Endothelial cell of hepatic sinusoid (primary cell): ENCODE measurements at regions not wholly inside any gene's neighbourhood (a gene's known extent, or its start where the extent isn't known, plus 50 kb on each side); places are given as distances from the start of the nearest gene placed in this dataset.

Experiments
- in situ Hi-C: cut with HindIII; loops from 2 replicates; pipeline ENCODE4 v1.10.0; 2017; ENCODE audit warnings: low sequenced_read_pairs

GRCh38 chr4:136342666-136343065 lies 1189.6 kb downstream of the PCDH18 start:
- in situ Hi-C loops, result no loop called here

- in situ Hi-C loops, result no loop called here
Measured at GRCh38 chr4:136337216-136337615, 1195.1 kb downstream of the PCDH18 start.

GRCh38 chr4:136336479-136336878 lies 1195.8 kb downstream of the PCDH18 start:
- in situ Hi-C loops, result no loop called here

GRCh38 chr4:136329042-136329662 lies 1203.1 kb downstream of the PCDH18 start:
- in situ Hi-C loops, result no loop called here

- in situ Hi-C loops, result no loop called here
Measured at GRCh38 chr4:136328131-136328530, 1204.2 kb downstream of the PCDH18 start.

- in situ Hi-C loops, result no loop called here
Measured at GRCh38 chr4:136320465-136320813, 1211.9 kb downstream of the PCDH18 start.

GRCh38 chr4:136319789-136320464 lies 1212.4 kb downstream of the PCDH18 start:
- in situ Hi-C loops, result no loop called here

- in situ Hi-C loops, result no loop called here
Measured at GRCh38 chr4:136316961-136317360, 1215.3 kb downstream of the PCDH18 start.

- in situ Hi-C loops, result no loop called here
Measured at GRCh38 chr4:136314686-136315085, 1217.6 kb downstream of the PCDH18 start.

GRCh38 chr4:136311774-136312173 lies 1220.5 kb downstream of the PCDH18 start:
- in situ Hi-C loops, result no loop called here

- in situ Hi-C loops, result no loop called here
Measured at GRCh38 chr4:136307765-136308164, 1224.5 kb downstream of the PCDH18 start.

GRCh38 chr4:136306361-136306760 lies 1225.9 kb downstream of the PCDH18 start:
- in situ Hi-C loops, result no loop called here

- in situ Hi-C loops, result no loop called here
Measured at GRCh38 chr4:136302566-136302965, 1229.7 kb downstream of the PCDH18 start.

- in situ Hi-C loops, result no loop called here
Measured at GRCh38 chr4:136301749-136302495, 1230.4 kb downstream of the PCDH18 start.

GRCh38 chr4:136283977-136284376 lies 1248.3 kb downstream of the PCDH18 start:
- in situ Hi-C loops, result no loop called here

GRCh38 chr4:136281889-136282288 lies 1250.4 kb downstream of the PCDH18 start:
- in situ Hi-C loops, result no loop called here

GRCh38 chr4:136281307-136281706 lies 1251.0 kb downstream of the PCDH18 start:
- in situ Hi-C loops, result no loop called here

GRCh38 chr4:136277741-136278140 lies 1254.6 kb downstream of the PCDH18 start:
- in situ Hi-C loops, result no loop called here

GRCh38 chr4:136246876-136247275 lies 1285.4 kb downstream of the PCDH18 start:
- in situ Hi-C loops, result no loop called here

GRCh38 chr4:136241221-136241986 lies 1290.9 kb downstream of the PCDH18 start:
- in situ Hi-C loops, result no loop called here

GRCh38 chr4:136227315-136227714 lies 1305.0 kb downstream of the PCDH18 start:
- in situ Hi-C loops, result no loop called here
